AG04450 (cell line): ENCODE measurements at regions not wholly inside any gene's neighbourhood (a gene's known extent, or its start where the extent isn't known, plus 50 kb on each side); places are given as distances from the start of the nearest gene placed in this dataset. TPM values are rescaled to one million over a fixed set of nuclear protein-coding genes. Genes with fewer than 3 reads are reported as not detected.

Source experiments
- CTCF ChIA-PET: fragments of 300-600, 350-600 bp; formaldehyde crosslinking; extraction: SDS; loops from one replicate; lab custom pipeline; 2022; ENCODE audit warnings: antibody characterized with exemption, inconsistent platforms; lab: Charles Lee
- POLR2A ChIA-PET: fragments of 350-600 bp; formaldehyde crosslinking; extraction: SDS; loops from one replicate; lab custom pipeline; 2021; ENCODE audit warnings: antibody characterized with exemption, inconsistent platforms; lab: Yijun Ruan, JAX
- DNase-seq: peaks from one replicate; pipeline ENCODE4 v3.0.0-alpha.2; 2011; ENCODE audit warnings: low read depth, low spot score
- H3K27ac ChIP-seq: one replicate; pipeline ENCODE4 v1.5.1; 2012; ENCODE audit warnings: low read depth, low read length, control low read depth
- H3K27me3 ChIP-seq: one replicate; pipeline ENCODE4 v1.6.0; 2012; ENCODE audit warnings: low read length; ENCODE audit not compliant: control insufficient read depth, insufficient read depth
- H3K4me3 ChIP-seq: 2 replicates; pipeline ENCODE4 v1.5.1; 2011; ENCODE audit warnings: mild to moderate bottlenecking, low read depth, low read length, control low read depth
- H3K9me3 ChIP-seq: 2 replicates; pipeline ENCODE4 v1.5.1; 2012; ENCODE audit warnings: low read length; ENCODE audit not compliant: control insufficient read depth, insufficient read depth
- small RNA-seq: library from RNA; depleted of rRNA; stranded (forward); fragments of <200 nt; gene quantifications from one replicate; pipeline ENCODE3, GENCODE V24; 2012; ENCODE audit warnings: low read depth; ENCODE audit not compliant: insufficient read length
- TF ChIP-seq, protein P1 (sequence below): IDR thresholded peaks from 2 replicates; pipeline ENCODE4 v1.5.1; 2011; ENCODE audit warnings: low read depth, low read length, control low read depth, inconsistent platforms

DNA sequence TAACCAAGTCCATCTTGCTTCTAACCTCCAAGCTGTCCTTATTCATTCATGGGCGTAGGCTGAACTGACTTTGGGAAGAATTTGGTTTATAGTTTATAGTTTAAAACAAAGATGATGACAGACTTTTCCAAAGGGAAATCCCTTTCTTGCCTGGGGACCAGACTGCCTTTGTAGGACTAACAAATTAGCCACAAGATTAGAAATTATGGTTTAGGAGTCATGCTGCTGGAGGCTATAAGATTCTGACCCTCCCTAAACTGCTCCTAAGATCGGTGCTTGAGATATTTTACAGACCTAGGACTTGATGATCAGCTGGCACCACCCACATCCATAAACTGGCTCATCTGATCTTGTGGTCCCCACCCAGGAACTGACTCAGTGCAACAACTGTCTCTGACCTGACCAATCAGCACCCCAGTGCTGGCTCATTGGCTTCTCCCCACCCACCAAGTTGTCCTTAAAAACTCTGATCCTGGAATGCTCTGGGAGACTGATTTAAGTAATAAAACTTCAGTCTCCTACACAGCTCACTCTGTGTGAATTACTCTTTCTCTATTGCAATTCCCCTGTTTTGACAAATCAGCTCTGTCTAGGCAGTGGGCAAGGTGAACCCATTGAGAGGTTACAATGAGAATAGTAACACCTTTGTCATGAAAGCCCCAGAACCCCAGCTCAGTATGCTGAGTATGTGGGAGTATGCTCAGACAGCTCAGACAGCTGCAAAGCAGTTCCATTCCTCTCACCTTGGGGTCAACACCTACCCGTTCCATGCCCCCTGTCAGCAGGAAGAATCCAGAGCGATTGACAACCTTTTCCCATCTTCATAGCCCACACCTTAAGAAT is 51.6 kb upstream of the C15orf39 start:
- POLR2A ChIA-PET, result no interaction called here
- CTCF ChIA-PET, result no interaction called here
- Histone ChIP-seq H3K9me3 (peaks cover 20% of the 10 kb centered on the region), H3K27ac (no peak overlapping the region), H3K4me3 (no peak overlapping the region), H3K27me3 (no peaks in the 10 kb centered on the region)
- no peak for DNase-seq
- TF ChIP-seq, protein P1, sequence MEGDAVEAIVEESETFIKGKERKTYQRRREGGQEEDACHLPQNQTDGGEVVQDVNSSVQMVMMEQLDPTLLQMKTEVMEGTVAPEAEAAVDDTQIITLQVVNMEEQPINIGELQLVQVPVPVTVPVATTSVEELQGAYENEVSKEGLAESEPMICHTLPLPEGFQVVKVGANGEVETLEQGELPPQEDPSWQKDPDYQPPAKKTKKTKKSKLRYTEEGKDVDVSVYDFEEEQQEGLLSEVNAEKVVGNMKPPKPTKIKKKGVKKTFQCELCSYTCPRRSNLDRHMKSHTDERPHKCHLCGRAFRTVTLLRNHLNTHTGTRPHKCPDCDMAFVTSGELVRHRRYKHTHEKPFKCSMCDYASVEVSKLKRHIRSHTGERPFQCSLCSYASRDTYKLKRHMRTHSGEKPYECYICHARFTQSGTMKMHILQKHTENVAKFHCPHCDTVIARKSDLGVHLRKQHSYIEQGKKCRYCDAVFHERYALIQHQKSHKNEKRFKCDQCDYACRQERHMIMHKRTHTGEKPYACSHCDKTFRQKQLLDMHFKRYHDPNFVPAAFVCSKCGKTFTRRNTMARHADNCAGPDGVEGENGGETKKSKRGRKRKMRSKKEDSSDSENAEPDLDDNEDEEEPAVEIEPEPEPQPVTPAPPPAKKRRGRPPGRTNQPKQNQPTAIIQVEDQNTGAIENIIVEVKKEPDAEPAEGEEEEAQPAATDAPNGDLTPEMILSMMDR, result no peak

DNA sequence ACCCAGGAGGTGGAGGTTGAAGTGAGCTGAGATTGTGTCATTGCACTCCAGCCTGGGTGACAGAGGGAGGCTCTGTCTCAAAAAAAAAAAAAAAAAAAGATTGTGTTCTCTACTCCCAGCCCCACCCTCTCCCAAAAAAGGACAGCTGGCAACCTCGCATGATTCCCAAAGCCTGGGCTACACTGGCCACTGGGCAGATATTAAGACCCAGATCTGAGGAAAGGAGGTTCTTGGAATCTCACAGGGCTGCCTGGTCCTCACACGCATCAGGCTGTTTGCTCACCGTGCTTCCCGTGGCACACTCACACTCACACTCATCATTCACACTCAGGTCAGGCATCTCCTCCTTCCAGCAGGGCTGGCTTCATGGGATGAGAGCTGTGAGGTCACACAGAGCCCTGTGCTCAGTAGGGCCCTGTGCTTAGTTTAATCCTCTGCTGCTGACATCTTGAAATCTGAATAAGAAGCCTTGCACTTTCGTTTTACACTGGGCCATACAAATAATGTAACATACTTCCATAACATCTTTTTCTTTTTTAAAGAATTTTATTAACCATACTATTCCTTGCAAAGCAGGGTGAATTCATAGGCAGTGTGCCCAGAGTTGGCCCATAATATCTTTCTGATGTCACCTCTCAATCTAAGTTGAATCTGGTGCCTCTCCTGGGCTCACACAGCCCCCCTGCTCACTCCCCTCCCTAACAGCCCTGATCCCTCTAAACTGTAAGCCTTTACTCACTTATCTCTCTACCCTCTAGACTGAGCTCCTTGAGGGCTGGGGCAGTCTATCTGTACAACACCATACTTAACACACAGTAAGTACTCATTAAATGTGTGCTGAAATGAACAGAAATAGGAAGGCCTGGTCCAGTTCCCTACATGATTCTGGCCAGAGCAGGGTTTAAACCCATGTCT is 50.2 kb upstream of the C15orf39 start:
- TF ChIP-seq, protein P1, result no peak
- no peaks in the 10 kb centered on the region for H3K27me3 ChIP-seq
- H3K4me3 ChIP-seq, result no peak overlapping the region
- ChIA-PET CTCF (no interaction called here), POLR2A (interaction anchor here (0.6 kb wide), 1 partner anchor 28 kb away, joined by 6 read pairs; no protein-coding TSS in a partner anchor)
- H3K9me3 ChIP-seq, result peaks cover 7% of the 10 kb centered on the region; the same call in 1 of the 2 replicates
- H3K27ac ChIP-seq, result no peak overlapping the region
- no peak for DNase-seq

Small RNAs in the stretch of these regions (small RNA-seq; reads per million reads assigned to genes)
- not detected for gene RF00017
- gene RF00601, result not detected
